ENCODE measurements at regions not wholly inside any gene's neighbourhood (a gene's known extent, or its start where the extent isn't known, plus 50 kb on each side); places are given as distances from the start of the nearest gene placed in this dataset.
"Not testable (repeated sequence)": the region's sequence is repeated elsewhere in the genome, so short reads cannot be mapped to it uniquely, and the experiment has no call there.

DNA sequence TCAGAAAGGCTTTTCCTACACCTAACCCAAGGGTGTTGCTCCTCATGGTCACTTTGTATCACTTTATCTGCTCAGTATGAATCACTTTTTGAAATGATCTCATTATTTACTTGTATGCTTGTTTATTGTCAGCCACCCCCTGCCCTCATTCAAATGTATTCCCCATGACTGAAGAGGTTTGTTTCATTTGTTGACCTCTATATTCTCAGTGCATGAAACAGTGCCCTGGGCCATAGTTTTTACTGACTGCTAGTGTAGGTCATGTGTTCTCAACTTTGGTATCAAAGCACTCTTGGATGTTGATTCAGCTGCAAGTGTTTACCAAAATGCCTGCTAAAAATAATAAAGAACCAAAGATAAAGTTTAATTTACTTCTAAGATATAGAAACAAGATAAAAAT, 381.7 kb upstream of the ARPP21 start:
- DNase-seq (ENCODE audit: low read depth in 2 of 2): no peak
- TF ChIP-seq, protein P1, sequence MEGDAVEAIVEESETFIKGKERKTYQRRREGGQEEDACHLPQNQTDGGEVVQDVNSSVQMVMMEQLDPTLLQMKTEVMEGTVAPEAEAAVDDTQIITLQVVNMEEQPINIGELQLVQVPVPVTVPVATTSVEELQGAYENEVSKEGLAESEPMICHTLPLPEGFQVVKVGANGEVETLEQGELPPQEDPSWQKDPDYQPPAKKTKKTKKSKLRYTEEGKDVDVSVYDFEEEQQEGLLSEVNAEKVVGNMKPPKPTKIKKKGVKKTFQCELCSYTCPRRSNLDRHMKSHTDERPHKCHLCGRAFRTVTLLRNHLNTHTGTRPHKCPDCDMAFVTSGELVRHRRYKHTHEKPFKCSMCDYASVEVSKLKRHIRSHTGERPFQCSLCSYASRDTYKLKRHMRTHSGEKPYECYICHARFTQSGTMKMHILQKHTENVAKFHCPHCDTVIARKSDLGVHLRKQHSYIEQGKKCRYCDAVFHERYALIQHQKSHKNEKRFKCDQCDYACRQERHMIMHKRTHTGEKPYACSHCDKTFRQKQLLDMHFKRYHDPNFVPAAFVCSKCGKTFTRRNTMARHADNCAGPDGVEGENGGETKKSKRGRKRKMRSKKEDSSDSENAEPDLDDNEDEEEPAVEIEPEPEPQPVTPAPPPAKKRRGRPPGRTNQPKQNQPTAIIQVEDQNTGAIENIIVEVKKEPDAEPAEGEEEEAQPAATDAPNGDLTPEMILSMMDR (IDR thresholded peaks at IDR 0.05; ENCODE audit: low read depth, low read length): no peak
- H3K4me3 ChIP-seq (replicated peaks in 1 of 2; ENCODE audit: low read depth in 2 of 2, low read length in 2 of 2): no peak overlapping the region

DNA sequence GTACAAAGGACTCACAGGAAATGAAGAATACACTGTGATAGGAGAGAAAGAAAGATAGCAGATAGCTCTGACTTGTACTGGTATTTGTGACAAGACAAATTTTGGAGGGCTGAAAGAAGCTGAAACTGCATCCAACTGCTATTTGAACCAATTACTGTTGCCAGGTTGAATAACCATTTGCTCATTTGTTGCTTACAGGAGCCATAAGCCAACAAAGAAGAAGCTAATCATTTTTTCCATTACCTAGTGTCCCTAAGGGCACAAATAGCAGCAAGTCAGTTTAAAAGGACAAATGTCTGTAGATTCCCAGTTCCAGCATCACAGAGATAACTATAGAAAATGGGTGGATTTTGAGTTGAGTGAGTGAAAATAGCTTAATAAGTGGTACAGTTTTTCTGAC, 376.9 kb upstream of the ARPP21 start:
- no peak overlapping the region for H3K4me3 ChIP-seq (replicated peaks in 1 of 2; ENCODE audit: low read depth in 2 of 2, low read length in 2 of 2)
- TF ChIP-seq, protein P1 (IDR thresholded peaks at IDR 0.05; ENCODE audit: low read depth, low read length): no peak
- no peak for DNase-seq (ENCODE audit: low read depth in 2 of 2)

DNA sequence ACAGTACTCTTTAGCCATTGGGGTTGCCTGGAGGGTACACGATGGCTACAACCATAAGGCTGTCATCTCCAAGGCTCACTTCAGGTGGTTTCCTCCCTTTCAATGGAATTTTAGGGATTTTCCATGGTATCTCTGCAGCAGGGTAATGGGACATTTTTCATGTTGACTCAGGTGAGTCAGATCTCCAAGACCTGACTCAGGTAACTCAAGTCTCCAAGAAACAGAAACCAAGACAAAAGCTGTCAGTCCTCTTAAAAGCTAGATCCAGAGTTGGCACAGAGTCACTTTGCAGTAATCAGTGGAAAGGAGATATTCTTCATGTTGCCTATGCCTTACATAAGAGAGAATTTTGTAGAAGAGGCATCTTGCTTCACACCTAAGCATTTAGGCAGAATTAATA, 375.8 kb upstream of the ARPP21 start:
- no peak overlapping the region for H3K4me3 ChIP-seq (replicated peaks in 1 of 2; ENCODE audit: low read depth in 2 of 2, low read length in 2 of 2)
- no peak for DNase-seq (ENCODE audit: low read depth in 2 of 2)
- TF ChIP-seq, protein P1 (IDR thresholded peaks at IDR 0.05; ENCODE audit: low read depth, low read length): no peak

DNA sequence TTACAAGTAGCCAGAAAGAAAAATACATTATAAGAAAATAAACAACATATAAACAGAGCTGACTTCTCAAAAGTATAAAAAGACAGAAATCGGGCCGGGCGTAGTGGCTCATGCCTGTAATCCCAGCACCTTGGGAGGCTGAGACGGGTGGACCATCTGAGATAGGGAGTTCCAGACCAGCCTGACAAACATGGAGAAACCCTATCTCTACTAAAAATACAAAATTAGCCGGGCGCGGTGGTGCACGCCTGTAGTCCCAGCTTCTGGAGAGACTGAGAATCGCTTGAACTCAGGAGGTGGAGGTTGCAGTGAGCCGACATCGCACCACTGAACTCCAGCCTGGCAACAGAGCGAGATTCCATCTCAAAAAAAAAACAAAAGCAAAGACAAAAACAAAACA, 373.3 kb upstream of the ARPP21 start:
- DNase-seq (ENCODE audit: low read depth in 2 of 2); H3K4me3 ChIP-seq (replicated peaks in 1 of 2; ENCODE audit: low read depth in 2 of 2, low read length in 2 of 2): not testable (repeated sequence)

DNA sequence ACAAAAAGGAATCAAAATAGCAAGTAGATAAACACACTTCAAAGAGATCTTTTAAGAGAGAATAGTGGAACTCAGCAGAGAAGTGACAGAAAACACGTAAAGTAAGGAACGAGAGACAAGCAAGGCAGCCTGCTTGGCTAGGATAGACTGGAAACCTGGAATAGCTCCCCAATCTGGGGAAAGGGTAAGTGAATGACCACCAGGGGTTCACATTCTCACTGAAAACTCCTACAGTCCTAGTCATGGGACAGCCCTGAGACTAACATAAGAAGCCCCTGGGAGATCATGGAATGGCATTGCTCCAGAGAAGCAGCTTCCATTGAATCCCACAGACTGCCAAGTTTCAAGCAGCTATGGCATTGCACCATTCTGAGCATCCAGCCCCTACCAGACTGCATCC, 363.6 kb upstream of the ARPP21 start:
- no peak for DNase-seq (ENCODE audit: low read depth in 2 of 2)
- TF ChIP-seq, protein P1 (IDR thresholded peaks at IDR 0.05; ENCODE audit: low read depth, low read length): no peak

DNA sequence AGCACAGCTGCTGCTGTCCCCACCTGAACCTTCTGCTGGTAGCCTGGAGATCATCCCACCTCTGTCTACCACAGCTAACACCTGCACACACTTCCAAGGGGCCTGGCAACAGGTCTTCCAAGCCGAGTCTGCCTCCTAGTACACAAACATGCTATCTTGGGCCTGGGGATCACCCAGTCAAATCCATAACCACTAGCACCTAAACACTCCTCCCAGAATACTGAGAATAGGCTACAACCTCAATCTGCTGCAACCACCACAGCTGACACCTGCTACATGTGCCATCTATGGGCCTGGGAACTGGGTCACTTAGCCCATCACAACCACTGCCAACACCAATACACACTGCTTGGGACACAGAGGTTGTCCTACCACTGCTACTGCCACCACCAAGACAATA, 362.8 kb upstream of the ARPP21 start:
- no peak overlapping the region for H3K4me3 ChIP-seq (replicated peaks in 1 of 2; ENCODE audit: low read depth in 2 of 2, low read length in 2 of 2)
- no peak for DNase-seq (ENCODE audit: low read depth in 2 of 2)
- TF ChIP-seq, protein P1 (IDR thresholded peaks at IDR 0.05; ENCODE audit: low read depth, low read length): no peak

More for the DNA sequence above, 363.6 kb upstream of the ARPP21 start:
- H3K4me3 ChIP-seq (replicated peaks in 1 of 2; ENCODE audit: low read depth in 2 of 2, low read length in 2 of 2): no peak overlapping the region

DNA sequence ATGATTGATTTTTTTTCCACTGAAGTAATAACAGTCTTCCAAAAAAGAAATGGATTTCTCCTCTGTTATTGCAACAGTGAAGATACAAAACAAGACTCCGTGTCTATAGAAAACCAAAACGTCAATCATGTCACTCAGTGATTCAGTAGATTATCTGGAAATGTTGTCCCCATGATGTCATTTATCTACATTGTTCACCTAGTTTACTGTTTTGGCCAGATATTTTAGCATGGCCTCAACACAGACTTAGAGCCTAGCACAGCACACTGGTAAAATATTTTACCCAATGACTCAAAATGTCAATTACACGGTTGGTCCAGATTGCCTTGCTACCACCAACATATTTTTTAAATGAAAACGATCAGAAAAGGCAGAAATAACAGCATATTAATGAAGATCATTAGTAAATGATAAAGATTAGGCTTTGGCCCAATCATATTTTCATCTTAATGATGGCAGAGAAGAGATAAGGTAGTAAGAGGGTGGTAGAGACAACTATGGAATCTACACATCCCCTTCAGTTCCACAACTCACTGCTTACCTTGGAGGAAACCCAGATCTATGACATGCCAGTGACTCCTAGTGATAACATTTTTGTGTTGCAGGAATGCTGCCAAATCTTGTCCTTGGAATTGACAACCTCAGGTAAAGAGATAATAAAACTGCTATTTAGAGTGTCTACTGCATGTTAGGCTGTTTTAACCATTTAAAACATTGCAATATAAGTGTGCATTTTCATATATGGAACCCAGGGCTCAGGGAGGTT, 347.7 kb upstream of the ARPP21 start:
- TF ChIP-seq, protein P1 (IDR thresholded peaks at IDR 0.05; ENCODE audit: low read depth, low read length): no peak
- no peak for DNase-seq (ENCODE audit: low read depth in 2 of 2)
- H3K4me3 ChIP-seq (replicated peaks in 1 of 2; ENCODE audit: low read depth in 2 of 2, low read length in 2 of 2): no peak overlapping the region
